CD4-positive, alpha-beta T cell (primary cell): ENCODE measurements at regions not wholly inside any gene's neighbourhood (a gene's known extent, or its start where the extent isn't known, plus 50 kb on each side); places are given as distances from the start of the nearest gene placed in this dataset.
"Not testable (repeated sequence)": the region's sequence is repeated elsewhere in the genome, so short reads cannot be mapped to it uniquely, and the experiment has no call there.

Experiments used
- ATAC-seq: fragments of 200-7000 bp; cut with Tn5 transposase; one replicate; pipeline ENCODE4 v1.10.0; 2022; ENCODE audit warnings: mild to moderate bottlenecking; ENCODE audit not compliant: poor library complexity
- CTCF ChIA-PET: fragments of 350-600 bp; sonication (Branson Sonifier 250); formaldehyde crosslinking; loops from one replicate; lab custom pipeline; 2021; ENCODE audit warnings: antibody characterized with exemption, inconsistent platforms; lab: Charles Lee
- POLR2A ChIA-PET: fragments of 350-600 bp; sonication (Branson Sonifier 250); formaldehyde crosslinking; loops from one replicate; lab custom pipeline; 2021; ENCODE audit warnings: antibody characterized with exemption, inconsistent platforms; lab: Charles Lee
- DNase-seq, 14 experiments: peaks; one replicate each; pipeline ENCODE4 v3.0.0-alpha.2; 2013 to 2020; ENCODE audit warnings: mixed read lengths in 2 of 14
- H3K27ac ChIP-seq, 2 donors: one replicate each; pipeline versions ENCODE4 v1.5.1 to v1.7.0; 2013; ENCODE audit warnings: low read length in 2 of 2, low read depth in 1 of 2, mild to moderate bottlenecking in 1 of 2
- H3K27me3 ChIP-seq, 2 experiments: 1 replicate in 1 of 2; 2 replicates in 1 of 2; pipeline versions ENCODE4 v1.6.1 to v1.7.0; 2013; ENCODE audit warnings: low read length in 2 of 2, control low read depth in 1 of 2, mild to moderate bottlenecking in 1 of 2, moderate library complexity in 1 of 2; ENCODE audit not compliant: insufficient read depth in 2 of 2, control insufficient read depth in 1 of 2
- H3K36me3 ChIP-seq: one replicate; pipeline ENCODE4 v1.6.1; 2013; ENCODE audit warnings: low read length, control low read depth; ENCODE audit not compliant: insufficient read depth
- H3K4me1 ChIP-seq: one replicate; pipeline ENCODE4 v1.6.1; 2013; ENCODE audit warnings: low read length, control low read depth; ENCODE audit not compliant: insufficient read depth
- H3K4me3 ChIP-seq: one replicate; pipeline ENCODE4 v1.5.1; 2013; ENCODE audit warnings: mild to moderate bottlenecking, low read length, moderate library complexity
- H3K9me3 ChIP-seq, 2 experiments: 1 replicate in 1 of 2; 2 replicates in 1 of 2; pipeline versions ENCODE4 v1.6.1 to v1.7.0; 2013; ENCODE audit warnings: low read length in 2 of 2, mild to moderate bottlenecking in 2 of 2, control low read depth in 1 of 2, moderate library complexity in 1 of 2; ENCODE audit not compliant: control insufficient read depth in 1 of 2, insufficient read depth in 1 of 2
- H3K27ac Mint-ChIP-seq: one replicate; pipeline ENCODE4 v1.8.0; 2020; ENCODE audit warnings: mixed read lengths
- H3K27me3 Mint-ChIP-seq: one replicate; pipeline ENCODE4 v1.8.0; 2021; ENCODE audit warnings: mixed read lengths
- H3K36me3 Mint-ChIP-seq: one replicate; pipeline ENCODE4 v1.8.0; 2021; ENCODE audit warnings: low read depth, mixed read lengths
- H3K4me1 Mint-ChIP-seq: one replicate; pipeline ENCODE4 v1.8.0; 2021; ENCODE audit warnings: low read depth, mixed read lengths
- H3K4me3 Mint-ChIP-seq: one replicate; pipeline ENCODE4 v1.8.0; 2020; ENCODE audit warnings: mild to moderate bottlenecking, mixed read lengths
- H3K9me3 Mint-ChIP-seq: one replicate; pipeline ENCODE4 v1.8.0; 2020; ENCODE audit warnings: mixed read lengths
- CTCF ChIP-seq: fragments of 200-600 bp; IDR thresholded peaks from one replicate; pipeline ENCODE4 v1.8.0; 2022; ENCODE audit warnings: antibody characterized with exemption, mild to moderate bottlenecking
- intact Hi-C, 2 experiments: fragments of 100-400 bp; cut with DNase I in 1 of 2; cut with micrococcal nuclease in 1 of 2; formaldehyde crosslinking; loops; one replicate each; pipeline versions ENCODE4 v1.15.1 to v1.9.0; 2023 to 2025; cut with DNase I, micrococcal nuclease

- Mint-ChIP-seq H3K36me3 (no peaks in the 10 kb centered on the region), H3K9me3 (peaks cover 8% of the 10 kb centered on the region), H3K4me1 (no peaks in the 10 kb centered on the region), H3K27me3 (no peaks in the 10 kb centered on the region), H3K27ac (no peak overlapping the region), H3K4me3 (no peak overlapping the region)
- Histone ChIP-seq H3K9me3 (no peaks in the 10 kb centered on the region), H3K4me1 (no peaks in the 10 kb centered on the region), H3K4me3 (no peak overlapping the region), H3K27me3 (no peaks in the 10 kb centered on the region), H3K36me3 (no peaks in the 10 kb centered on the region), H3K27ac (no peak overlapping the region)
- CTCF ChIA-PET, result no interaction called here
- POLR2A ChIA-PET, result no interaction called here
- intact Hi-C loops, result no loop called here
- DNase-seq, result no peak
- TF ChIP-seq CTCF, result no peak
- no peak for ATAC-seq
Observed at GRCh38 chr5:105168806-105169205, 1606.2 kb upstream of the NUDT12 start.

- peaks cover 8% of the 10 kb centered on the region for H3K9me3 Mint-ChIP-seq
- no peak overlapping the region for H3K27ac Mint-ChIP-seq
- no peak overlapping the region for H3K4me3 Mint-ChIP-seq
- no peak for ATAC-seq
- H3K36me3 Mint-ChIP-seq, result no peaks in the 10 kb centered on the region
- Histone ChIP-seq H3K36me3 (no peaks in the 10 kb centered on the region), H3K27me3 (no peaks in the 10 kb centered on the region), H3K9me3 (no peaks in the 10 kb centered on the region), H3K4me3 (no peak overlapping the region), H3K27ac (no peak overlapping the region), H3K4me1 (no peaks in the 10 kb centered on the region)
- DNase-seq, result no peak
- intact Hi-C loops, result no loop called here
- no peak for TF ChIP-seq CTCF
- no peaks in the 10 kb centered on the region for H3K4me1 Mint-ChIP-seq
- ChIA-PET POLR2A (no interaction called here), CTCF (no interaction called here)
- no peaks in the 10 kb centered on the region for H3K27me3 Mint-ChIP-seq
Observed at GRCh38 chr5:105167092-105167491, 1604.5 kb upstream of the NUDT12 start.

GRCh38 chr5:105163547-105163946, 1601.0 kb upstream of the NUDT12 start:
- H3K27me3 ChIP-seq, result no peaks in the 10 kb centered on the region
- ChIA-PET CTCF (no interaction called here), POLR2A (no interaction called here)
- DNase-seq, result no peak
- H3K4me3 Mint-ChIP-seq, result no peak overlapping the region
- TF ChIP-seq CTCF, result no peak
- H3K4me3 ChIP-seq, result no peak overlapping the region
- no peaks in the 10 kb centered on the region for H3K36me3 Mint-ChIP-seq
- no peaks in the 10 kb centered on the region for H3K4me1 Mint-ChIP-seq
- H3K27ac ChIP-seq, result no peak overlapping the region
- no peak overlapping the region for H3K27ac Mint-ChIP-seq
- no peak for ATAC-seq
- no peaks in the 10 kb centered on the region for H3K9me3 ChIP-seq
- intact Hi-C loops, result no loop called here
- no peaks in the 10 kb centered on the region for H3K27me3 Mint-ChIP-seq
- no peaks in the 10 kb centered on the region for H3K36me3 ChIP-seq
- no peaks in the 10 kb centered on the region for H3K4me1 ChIP-seq
- peaks cover 4% of the 10 kb centered on the region for H3K9me3 Mint-ChIP-seq

DNA sequence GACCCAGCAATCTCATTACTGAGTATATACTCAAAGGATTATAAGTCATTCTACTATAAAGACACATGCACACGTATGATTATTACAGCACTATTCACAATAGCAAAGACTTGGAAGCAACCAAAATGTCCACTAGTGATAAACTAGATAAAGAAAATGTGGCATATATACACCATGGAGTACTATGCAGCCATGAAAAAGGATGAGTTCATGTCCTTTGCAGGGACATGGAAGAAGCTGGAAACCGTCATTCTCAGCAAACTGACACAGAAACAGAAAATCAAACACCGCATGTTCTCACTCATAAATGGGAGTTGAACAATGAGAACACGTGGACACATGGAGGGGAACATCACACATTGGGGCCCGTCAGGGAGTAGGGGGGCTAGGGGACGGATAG, 1600.0 kb upstream of the NUDT12 start:
- DNase-seq, H3K27me3 Mint-ChIP-seq, intact Hi-C loops, H3K4me1 ChIP-seq, H3K4me3 ChIP-seq, H3K27ac ChIP-seq, H3K36me3 Mint-ChIP-seq, H3K4me1 Mint-ChIP-seq, H3K27me3 ChIP-seq, POLR2A ChIA-PET, H3K9me3 Mint-ChIP-seq, H3K36me3 ChIP-seq, H3K4me3 Mint-ChIP-seq, H3K9me3 ChIP-seq, ATAC-seq, CTCF ChIA-PET, H3K27ac Mint-ChIP-seq: not testable (repeated sequence)
